Stimulated activated CD8-positive, alpha-beta memory T cell treated with anti-CD3 and anti-CD28 coated beads, Interleukin-12 subunit alpha, Interleukin-12 subunit beta, amount 100 ng/mL, for 1 hour (primary cell): ENCODE measurements at regions not wholly inside any gene's neighbourhood (a gene's known extent, or its start where the extent isn't known, plus 50 kb on each side); places are given as distances from the start of the nearest gene placed in this dataset.

ENCODE experiments used
- DNase-seq: peaks from one replicate; pipeline ENCODE4 v3.0.0-alpha.2; 2020; ENCODE audit warnings: low read depth

DNA sequence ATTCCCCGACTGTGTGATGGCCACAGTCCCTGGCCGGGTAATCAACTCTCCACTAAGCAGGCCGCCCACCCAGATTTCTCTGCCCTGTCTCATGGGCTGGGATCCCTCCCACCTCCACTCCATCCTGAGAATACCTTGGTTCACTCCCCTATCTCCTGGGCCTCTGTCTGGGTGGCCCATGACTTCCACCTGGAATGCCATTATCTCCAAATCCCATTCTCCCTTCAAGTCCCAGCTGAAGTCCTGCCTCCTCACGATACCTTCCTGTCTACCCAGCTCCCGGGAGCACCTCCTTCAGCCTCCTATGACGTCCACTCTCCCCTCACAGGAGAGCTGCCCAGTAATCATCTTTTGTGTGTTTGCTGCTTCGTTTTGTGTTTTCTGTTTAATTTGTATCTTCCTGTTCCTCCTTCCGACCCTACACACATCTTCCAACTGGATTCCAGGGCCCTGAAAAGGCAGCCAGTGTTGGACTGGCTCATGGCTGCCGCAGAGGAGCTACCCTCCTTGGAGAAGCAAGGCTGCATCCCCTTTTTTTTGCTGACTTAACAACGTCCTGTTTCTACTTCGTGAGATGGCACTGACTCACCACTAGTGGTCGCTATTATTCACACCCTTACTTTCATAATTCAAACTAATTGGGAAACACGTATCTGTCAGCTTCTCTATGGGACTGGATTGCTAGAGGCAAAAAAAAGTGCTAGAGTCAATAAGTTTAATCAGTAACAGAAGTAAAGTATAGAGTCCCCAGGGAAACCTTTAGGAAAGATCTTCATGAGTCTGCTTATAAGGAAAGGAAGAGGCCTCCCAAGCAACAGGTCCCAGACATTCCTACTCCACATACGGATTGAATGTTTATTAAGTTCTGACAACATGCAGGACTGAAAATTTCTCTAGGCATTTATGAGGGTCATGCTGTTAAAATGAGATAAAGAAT lies 171.9 kb upstream of the GATA6 start:
- DNase-seq: no peak

DNA sequence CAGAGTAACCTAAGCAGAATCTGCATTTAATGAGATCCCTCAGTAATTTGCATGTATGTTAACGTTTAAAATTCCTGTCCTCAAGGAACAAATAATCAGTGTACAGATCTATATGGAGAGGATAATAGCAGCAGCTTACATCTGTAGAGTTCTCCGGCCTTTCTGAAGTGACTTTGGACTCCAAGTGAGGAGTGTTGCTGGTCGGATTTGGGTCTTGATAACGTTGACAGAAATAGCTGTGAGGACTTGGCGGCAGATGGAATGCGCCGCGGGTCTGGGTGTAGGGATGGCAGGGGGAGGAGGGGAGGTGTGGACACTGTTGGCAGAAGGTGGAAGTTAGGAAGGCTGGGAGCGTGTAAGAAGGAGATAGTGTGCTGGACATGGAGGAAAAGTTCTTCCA lies 170.9 kb upstream of the GATA6 start:
- DNase-seq: no peak

DNA sequence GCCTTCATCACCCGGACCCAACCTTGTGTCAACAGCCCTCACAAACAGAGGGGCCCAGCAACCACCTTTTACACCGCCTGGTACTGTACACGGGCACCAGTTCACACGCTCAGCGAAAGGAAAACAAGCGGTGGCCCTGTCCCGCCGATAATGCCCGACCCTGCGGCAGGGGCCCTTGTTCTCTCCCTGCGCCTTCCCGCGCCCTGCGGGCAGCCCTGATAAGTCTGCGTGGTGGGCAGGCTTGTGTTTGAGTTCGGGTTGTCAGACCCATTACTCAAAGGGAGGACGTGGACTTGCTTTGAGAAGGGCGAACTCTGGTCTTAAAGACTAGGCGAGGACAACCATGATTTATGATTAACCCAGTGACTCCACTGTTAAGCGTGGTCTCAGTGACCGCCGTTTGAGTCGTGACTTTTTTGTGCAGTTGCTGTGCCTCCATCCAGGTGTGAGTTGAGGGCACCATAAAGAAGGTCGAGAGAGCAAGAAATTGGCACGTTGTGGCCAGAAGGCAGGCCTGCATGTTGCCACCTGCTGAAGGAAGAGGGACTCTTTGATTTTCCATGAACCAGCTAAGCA lies 167.4 kb upstream of the GATA6 start:
- DNase-seq: no peak

DNA sequence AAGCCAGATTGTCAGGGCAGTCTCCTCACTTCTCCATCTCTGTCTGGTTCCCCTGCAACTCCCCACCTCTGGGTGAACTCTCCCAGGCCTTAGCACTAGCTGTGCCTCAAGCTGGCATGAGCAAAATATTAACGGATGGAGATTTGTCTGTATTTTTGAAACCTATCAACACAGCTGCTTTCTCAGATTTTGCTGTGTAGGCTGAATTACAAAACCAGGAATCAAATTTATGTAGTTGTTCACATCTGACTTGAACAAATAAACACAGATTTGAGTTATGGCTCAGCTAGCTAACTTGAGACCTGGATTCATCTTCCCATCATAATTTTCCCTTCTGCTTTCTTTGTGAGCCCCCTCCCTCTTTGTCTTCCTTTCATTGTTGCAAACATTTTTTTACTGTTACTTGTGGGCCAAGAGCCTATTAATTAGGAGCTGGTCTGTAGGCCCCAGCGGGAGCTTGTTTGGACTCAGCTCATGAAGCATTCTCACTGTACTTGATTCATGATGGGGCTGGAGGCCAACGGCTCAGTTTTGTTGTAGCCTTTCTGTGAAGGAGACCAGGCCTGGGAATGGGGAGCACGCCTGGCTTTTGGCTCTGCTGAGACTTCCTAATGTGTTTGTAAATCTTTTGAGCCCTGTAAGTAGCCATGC lies 164.1 kb upstream of the GATA6 start:
- DNase-seq: no peak

DNA sequence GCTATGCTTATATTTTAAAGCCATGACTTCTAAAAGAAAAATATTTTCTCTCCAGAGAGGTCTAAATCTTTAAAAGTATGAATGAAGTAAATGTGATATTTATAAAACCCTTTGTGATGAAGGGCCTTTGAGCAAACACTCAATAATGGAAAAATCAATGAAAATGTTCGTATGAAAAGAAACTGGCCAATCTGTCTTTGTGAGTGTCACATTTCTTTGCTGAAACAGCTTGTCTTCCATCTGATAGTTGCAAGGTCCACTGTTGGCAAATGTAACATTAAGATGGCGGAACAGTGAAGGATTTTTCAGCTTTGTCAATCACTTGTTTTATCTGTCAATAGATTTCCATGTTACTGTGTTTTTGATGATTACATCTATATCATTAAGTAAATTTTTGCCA lies 162.9 kb upstream of the GATA6 start:
- DNase-seq: no peak

DNA sequence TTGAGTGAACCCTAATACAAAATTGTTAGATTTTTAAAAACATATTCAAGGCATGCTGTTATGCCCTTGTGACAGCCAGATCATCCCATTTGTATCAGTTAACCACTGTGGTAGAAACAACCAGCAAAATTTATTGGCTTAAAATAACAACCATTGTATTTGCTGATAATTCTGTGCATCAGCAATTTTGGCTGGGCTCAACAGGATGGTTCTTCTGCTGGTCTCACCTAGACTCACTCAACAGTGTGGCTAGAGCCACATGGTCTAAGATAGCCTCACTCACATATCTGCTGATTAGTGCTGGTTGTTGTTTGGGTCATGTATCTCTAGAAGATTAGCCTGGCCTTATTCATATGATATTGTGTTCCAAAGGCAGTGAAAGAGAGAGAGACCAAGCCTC lies 160.1 kb upstream of the GATA6 start:
- no peak for DNase-seq

DNA sequence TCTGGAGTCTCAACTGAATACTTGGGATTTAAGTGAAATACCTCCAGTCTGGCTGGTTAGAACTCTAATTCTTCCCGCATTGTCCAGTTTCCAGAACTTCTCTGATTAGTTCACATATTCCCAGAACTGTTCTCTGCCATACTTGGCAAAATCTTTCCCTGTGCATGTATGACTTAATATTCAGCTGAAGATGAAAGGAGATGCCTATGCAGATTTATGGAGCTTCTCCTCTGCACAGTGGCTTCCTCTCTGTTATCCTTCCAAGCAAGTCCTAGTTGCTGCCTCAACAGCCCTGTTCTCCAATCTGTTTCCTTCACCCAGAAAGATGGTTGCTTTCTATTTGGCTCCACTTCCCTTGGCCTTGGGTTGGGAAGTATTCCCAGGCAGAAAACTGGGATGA lies 155.4 kb upstream of the GATA6 start:
- DNase-seq: no peak

DNA sequence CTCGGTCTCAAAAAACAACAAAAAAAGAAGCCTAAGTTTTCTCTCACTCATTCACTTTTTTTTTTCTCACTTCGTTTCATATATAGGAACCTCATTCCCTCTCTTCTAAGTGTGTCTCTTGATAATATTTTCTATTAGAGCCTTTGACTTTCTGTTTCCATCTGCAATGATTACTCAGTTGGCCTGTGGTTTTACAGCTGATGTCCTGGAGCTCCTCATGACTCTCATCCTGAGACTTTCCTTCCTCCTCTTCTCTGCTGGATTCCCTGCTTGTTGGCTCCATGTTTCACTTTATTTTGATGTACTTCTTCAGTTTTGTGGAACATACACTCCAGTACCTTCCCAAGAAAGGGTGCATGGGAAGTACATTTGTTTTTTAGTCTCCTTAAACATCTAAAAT lies 154.2 kb upstream of the GATA6 start:
- DNase-seq: no peak

DNA sequence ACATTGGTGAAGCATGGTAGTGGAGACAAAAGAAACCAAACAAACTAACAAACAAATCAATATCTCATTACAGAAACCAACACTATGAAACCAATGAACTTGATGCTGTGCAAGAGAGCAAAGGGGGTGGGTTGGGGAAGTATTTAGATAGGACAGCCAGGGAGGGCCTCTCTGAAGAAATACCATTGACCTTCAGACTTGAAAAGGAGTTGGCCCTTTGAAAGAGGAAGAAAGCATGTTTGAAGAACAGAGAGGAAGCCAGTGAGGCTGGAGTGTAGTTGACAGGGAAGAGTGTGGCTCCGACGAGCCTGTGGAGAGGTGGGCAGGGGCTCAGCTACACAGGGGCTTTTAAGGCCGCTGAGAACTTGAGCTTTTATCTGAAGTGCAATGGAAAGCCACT lies 151.0 kb upstream of the GATA6 start:
- DNase-seq: no peak

DNA sequence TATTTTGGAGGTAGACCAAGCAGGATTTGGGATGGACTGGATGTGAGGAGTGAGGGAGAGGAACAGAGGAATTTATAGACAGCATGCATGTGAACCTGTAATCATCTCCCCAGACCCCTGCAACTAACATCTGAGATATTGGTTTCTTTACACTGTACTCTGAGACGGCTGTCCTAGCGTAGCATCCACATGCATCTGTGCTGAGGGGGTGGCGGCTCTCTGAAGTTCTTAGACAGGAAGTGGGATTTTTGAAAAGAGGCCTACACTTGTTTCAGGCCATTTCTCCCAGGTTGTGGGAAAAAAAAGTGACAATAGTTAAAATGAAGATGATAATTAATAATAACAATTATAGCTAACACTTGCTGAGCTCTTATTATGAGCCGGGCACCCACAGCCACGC lies 150.2 kb upstream of the GATA6 start:
- no peak for DNase-seq

DNA sequence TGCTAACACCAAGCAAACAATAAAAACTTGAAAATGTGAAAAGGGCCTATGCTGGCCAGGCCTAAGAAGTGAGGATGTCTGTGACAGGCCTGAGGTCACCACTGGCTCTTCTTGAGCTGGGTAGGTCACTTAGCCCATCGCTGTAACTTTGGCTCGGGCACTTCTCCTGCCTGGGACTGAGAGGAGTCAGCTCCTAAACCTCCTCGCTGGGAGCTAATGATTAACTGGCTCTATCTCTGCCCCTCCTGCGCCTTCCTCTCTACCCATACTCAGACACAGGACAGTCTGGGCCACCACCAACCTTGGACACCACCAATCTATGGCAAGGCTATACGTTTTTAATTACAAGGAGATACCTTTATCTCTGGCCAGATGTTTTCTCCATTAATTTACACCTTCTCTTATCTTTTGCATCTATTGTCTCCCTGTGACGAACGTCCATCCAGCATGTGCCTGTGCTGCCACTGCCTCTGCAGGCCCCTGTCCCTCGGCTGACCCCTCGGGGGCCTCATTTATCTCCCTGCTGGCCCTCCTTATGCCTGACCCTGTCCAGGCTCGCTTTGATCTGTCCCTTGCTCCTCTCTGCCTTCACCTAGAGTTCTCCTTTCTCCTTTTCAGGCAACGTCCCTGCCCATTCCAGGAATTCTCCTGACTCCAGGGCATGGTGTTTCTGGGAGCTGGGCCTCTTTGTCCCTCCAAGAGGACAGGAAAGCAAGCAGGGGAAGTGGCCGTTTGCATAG lies 149.1 kb upstream of the GATA6 start:
- no peak for DNase-seq

DNA sequence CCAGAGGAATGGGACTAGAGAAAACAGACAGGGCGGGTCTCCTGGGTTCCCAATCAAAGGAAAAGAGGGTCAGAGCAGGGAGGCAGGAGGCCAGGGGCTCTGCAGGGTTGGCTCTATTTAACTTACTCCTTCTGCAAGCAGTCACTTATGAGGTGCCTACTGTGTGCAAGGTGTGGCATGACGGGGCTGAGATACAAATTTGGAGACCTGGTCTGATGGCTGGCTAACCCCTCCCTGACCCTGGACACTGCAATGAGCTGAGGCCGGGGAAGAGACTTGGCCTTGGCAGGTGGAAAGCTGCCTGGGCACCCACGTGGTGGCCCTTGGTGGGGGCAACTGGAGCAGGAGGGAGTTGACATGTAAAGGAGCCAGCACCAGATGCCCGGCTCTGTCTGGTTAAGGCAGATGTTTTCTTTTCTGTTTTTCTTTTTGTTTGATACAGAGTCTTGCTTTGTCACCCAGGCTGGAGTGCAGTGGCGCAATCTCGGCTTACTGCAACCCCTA lies 148.5 kb upstream of the GATA6 start:
- no peak for DNase-seq

DNA sequence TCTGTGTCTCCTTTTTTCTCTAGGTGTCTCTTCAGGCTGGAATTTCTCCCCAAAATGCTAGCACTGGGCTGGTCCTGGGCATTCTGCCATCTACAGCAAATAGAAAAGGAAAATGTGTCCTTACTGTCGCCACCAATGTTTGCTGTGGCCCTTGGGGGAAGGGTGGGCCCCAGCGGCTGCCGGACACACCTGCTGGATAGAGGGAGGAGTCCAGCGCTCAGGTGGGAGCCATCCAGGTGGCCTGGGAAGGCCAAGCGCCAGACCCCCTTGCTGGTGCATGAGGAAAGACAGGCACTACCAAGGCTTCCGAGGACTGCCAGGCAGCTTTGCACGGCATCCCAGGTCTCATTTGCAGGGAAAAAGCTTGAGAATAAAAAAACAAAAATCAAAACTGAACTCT lies 147.7 kb upstream of the GATA6 start:
- DNase-seq: no peak

DNA sequence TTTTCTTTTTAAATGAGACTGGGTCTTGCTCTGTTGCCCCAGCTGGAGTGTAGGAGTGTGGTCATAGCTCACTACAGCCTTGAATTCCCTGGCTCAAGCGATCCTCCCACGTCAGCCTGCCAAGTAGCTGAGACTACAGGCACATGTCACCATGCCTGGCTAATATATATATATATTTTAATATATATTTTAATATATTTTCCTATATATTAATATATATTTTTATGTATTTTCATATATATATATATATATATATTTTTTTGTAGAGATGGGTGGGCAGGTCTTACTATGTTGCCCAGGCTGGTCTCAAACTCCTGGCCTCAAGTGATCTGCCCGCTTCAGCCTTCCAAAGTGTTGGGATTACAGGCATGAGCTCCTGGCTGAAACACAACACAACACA lies 144.5 kb upstream of the GATA6 start:
- no peak for DNase-seq

DNA sequence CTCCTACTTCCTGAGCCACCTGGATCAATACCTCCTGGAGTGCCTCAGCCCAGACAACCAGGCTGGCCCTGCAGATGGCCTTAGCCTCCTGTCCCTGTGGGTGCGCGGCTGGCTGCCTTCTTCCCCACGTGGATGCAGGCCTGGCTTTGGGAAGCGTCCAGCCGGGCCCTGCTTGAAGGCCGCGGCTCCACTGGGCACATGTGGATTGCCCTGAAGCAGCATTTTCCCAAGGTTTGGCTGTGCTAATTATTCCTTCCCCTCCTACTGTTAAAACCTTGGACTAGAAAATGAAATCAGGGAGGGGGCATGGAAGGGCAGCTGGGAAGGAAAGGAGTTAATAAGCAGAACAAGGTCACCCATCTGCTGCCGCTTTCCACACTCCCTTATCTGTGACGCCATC lies 143.0 kb upstream of the GATA6 start:
- no peak for DNase-seq

DNA sequence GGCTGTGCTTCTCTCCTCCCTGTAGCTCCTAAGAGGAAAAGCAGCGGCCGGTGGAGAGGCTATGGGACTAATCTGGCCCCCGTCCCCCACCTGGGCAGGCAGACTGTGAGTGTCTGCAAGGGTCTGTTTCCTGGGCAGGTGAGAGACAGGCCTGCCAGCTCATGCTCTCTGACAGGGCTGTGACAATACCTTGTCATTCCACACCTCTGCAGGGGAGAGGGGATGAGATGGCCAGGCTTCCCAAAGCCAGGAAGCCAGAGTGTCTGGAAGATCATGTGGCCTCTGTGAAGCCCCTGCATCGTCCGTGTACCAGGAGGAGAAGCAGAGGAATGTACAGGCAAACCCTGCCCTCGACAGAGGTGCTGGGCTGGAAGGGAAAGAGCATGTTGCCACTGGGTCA lies 142.5 kb upstream of the GATA6 start:
- DNase-seq: no peak

DNA sequence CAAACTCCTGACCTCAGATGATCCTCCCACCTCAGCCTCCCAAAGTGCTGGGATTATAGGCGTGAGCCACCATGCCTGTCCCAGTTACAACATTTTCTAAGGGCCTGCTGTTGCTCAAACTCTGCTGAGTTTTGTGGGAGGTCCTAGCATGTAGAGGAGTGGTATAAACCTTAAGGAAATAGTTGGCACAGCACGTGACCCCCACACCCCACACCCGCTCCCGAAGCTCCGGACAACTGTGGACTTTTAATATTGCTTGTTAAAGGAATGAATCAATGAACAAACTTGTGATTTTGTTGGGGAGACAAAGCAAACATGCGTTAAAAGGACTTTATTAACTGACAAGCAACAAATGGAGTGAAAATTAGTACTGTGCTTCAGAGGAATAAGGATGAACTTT lies 137.8 kb upstream of the GATA6 start:
- DNase-seq: no peak

DNA sequence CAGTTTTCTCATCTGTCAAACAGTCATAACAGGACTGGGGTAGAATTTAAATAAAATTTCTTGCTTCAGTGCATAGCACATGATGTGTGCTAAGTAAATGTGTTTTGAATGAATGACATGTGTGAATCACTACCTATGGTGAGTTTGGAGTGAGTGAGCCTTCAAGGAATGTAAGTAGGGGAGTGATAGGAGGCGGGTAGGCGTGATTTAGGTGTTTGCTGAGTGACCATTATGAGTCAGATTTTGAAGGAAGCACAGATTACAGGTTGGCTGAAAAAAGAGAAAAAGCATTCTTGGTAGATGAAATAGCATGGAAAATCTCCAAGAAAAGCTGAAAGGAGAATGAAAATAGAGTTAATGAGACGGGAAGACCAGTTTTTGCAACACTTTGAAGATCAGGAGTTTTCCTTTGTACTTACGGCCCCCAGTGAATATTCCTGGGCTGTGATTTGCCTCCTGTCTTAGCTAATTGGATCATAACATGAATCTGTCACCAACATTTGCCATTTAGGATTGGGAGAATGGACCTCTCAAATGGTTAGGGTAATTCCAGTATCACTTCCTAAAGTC lies 136.9 kb upstream of the GATA6 start:
- no peak for DNase-seq

DNA sequence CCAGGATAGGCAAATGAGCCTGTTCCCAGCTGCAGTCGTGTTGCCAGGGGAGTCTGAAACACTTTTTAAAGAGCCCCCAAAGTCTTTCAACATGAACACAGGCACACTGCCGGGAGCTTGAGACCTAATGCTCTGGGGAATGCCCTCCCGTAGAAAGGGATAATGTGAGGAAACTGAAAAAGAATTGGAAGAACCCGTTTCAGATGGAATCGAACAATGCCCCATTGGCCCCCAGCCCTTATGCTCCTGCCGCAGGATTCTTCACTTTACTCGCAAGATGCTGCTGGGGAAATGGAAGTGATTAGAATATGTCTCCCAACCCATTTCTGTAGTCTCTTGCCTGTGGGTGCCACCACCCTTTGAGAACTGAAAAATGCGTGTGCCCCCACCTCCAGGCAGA lies 136.3 kb upstream of the GATA6 start:
- DNase-seq: no peak

DNA sequence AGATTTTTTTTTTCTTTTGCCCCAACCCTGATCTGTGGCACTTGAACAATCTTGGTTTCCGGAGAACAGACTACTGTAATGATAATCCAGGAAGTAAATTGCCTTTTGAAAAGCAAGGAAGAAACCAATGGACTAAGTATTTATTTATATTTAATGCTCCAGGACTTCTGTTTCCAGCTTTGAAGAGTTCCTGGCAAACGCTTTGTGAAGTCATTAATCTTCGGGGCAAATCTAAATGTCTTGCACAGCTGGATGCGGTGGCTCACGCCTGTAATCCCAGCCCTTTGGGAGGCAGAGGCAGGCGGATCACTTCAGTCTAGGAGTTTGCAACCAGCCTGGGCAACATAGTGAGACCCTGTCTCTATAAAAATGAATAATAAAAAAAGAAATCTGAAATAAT lies 135.1 kb upstream of the GATA6 start:
- no peak for DNase-seq

DNA sequence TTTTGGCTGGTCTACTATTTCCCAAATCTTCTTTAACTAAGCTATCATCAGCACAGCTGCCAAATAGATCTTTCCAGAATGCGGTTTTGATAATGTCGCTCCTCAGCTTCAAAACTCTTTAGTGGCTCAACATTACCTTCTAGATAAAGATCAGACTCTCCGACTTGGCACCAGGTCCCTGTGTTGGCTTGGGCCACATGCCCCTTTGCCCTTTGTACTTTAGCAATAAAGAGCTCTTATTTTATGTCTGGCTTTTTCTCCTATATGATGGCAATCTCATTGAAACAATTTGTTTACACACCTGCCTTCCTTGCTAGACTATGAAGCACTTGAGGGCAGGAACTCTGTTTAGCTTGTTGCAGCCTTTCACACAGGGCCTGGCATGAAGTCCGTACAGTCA lies 128.9 kb upstream of the GATA6 start:
- DNase-seq: no peak

DNA sequence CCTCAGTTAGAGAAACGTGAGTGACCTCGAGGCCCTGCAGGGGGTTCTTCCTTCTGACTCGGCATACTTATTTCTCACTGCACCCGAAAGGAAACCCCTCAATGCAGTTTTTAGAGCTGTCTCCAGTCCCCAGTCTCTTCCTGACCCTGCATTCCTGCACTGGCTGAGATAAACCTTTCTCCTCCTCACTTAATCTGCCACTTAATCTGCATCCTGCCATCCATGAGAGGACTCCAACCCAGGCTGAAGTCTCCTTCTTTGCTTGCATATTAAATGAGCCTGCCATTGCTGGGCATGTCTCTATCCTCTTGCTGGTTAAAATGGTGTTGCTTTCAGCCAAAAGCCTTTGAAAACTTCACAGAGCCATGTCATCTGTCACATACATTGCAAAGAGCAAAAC lies 125.6 kb upstream of the GATA6 start:
- DNase-seq: no peak
